ENCODE measurements at regions not wholly inside any gene's neighbourhood (a gene's known extent, or its start where the extent isn't known, plus 50 kb on each side); places are given as distances from the start of the nearest gene placed in this dataset.

DNA sequence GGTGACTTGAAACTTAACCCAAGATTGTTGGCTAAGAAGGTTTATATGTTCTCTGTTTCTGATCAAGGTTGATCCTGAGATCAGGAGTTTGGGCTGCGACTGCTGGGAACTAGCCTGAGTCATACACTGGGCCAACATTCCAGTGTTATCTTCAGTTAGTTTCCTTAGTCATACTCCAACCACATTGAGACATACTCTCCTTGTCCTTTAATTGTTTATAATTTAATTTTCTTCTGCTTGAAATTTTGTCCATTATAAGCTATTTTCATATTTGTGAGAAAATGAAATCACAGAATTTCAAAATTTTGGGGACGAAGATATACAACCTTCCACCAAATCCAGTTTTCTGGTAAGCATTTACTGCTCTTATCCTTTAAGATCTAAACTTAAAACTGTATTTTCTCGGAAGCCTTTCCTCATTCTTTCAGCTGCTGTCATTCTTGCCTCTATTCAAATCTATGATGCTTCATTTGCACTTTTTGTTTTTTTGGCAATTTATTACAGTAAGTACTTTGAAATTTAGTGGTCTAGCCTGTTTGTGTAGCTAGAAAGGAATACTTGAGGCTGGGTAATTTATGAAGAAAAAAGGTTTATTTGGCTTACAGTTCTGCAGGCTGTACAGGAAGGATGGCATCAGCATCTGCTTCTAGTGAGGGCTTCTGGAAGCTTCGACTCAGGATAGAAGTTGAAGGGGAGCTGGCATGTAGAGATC is 63.4 kb upstream of the POT1 start:
- Histone ChIP-seq H3K9me3 (no peaks in the 10 kb centered on the region), H3K4me1 (no peaks in the 10 kb centered on the region), H3K27me3 (ENCODE audit: insufficient read depth in 3 of 3, low read length in 2 of 3) (no peaks in the 10 kb centered on the region), H3K36me3 (ENCODE audit: insufficient read depth in 1 of 2, low read depth in 1 of 2) (no peaks in the 10 kb centered on the region), H3K4me3 (no peak overlapping the region), H3K27ac (no peak overlapping the region)
- TF ChIP-seq, protein P1, sequence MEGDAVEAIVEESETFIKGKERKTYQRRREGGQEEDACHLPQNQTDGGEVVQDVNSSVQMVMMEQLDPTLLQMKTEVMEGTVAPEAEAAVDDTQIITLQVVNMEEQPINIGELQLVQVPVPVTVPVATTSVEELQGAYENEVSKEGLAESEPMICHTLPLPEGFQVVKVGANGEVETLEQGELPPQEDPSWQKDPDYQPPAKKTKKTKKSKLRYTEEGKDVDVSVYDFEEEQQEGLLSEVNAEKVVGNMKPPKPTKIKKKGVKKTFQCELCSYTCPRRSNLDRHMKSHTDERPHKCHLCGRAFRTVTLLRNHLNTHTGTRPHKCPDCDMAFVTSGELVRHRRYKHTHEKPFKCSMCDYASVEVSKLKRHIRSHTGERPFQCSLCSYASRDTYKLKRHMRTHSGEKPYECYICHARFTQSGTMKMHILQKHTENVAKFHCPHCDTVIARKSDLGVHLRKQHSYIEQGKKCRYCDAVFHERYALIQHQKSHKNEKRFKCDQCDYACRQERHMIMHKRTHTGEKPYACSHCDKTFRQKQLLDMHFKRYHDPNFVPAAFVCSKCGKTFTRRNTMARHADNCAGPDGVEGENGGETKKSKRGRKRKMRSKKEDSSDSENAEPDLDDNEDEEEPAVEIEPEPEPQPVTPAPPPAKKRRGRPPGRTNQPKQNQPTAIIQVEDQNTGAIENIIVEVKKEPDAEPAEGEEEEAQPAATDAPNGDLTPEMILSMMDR (IDR thresholded peaks at IDR 0.05), result no peak
- ATAC-seq (no peak), DNase-seq (no peak)
- 81 to 86% (median 84%) methylated on average over 4 of the region's 4 CpGs for WGBS, 3 donors
- intact Hi-C loops (cut with DNase I), result no loop called here

DNA sequence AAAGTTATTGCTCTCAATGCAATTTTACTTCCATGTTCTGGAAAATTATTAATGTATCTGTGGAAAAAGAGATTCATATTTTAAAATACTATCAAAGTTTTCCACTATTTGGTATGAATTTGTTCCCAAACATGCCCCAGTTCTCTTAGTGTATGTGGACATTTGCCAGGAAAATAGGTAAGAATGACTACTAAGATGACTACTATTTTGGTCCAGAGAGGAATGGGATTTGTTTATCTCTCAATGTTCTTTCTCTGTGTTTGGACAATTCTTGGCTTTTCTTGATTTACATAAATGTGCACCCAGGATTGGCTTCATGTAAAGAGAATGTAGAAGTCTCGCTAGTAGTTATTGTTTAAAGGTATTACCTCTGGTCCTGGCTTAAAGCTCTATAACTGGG is 60.3 kb upstream of the POT1 start:
- H3K36me3 ChIP-seq (ENCODE audit: insufficient read depth in 1 of 2, low read depth in 1 of 2), result no peaks in the 10 kb centered on the region
- H3K27ac ChIP-seq, result no peak overlapping the region
- H3K4me3 ChIP-seq, result no peak overlapping the region
- TF ChIP-seq, protein P1 (IDR thresholded peaks at IDR 0.05), result no peak
- H3K27me3 ChIP-seq (ENCODE audit: insufficient read depth in 3 of 3, low read length in 2 of 3), result no peaks in the 10 kb centered on the region
- no peak for ATAC-seq
- no peak for DNase-seq
- H3K4me1 ChIP-seq, result no peaks in the 10 kb centered on the region
- 94 to 95% (median 95%) methylated on average over 1 of the region's 1 CpG for WGBS, 3 donors
- H3K9me3 ChIP-seq, result no peaks in the 10 kb centered on the region
- intact Hi-C loops (cut with DNase I), result no loop called here
